Liver (tissue), 8 donors: ENCODE measurements at regions not wholly inside any gene's neighbourhood (a gene's known extent, or its start where the extent isn't known, plus 50 kb on each side); places are given as distances from the start of the nearest gene placed in this dataset.

ENCODE experiments used
- DNase-seq: peaks from one replicate; pipeline ENCODE4 v3.0.0-alpha.2; 2017; ENCODE audit warnings: low spot score
- H3K27ac ChIP-seq, 2 donors: one replicate each; pipeline ENCODE4 v1.7.0; 2013; ENCODE audit warnings: inconsistent platforms in 2 of 2, low read length in 2 of 2, control low read depth in 1 of 2, low read depth in 1 of 2, mild to moderate bottlenecking in 1 of 2
- H3K27me3 ChIP-seq, 4 donors: one replicate each; pipeline versions ENCODE4 v1.6.1 to v1.7.0; 2013; ENCODE audit warnings: low read length in 3 of 4, inconsistent platforms in 1 of 4, mild to moderate bottlenecking in 1 of 4, moderate library complexity in 1 of 4; ENCODE audit not compliant: control insufficient read depth in 4 of 4, insufficient read depth in 4 of 4
- H3K36me3 ChIP-seq, 4 donors: one replicate each; pipeline versions ENCODE4 v1.6.1 to v1.7.0; 2013; ENCODE audit warnings: low read length in 3 of 4, mild to moderate bottlenecking in 3 of 4, low read depth in 1 of 4, moderate library complexity in 1 of 4; ENCODE audit not compliant: control insufficient read depth in 4 of 4, insufficient read depth in 3 of 4
- H3K4me1 ChIP-seq, 4 donors: one replicate each; pipeline versions ENCODE4 v1.6.1 to v1.7.0; 2013; ENCODE audit warnings: low read length in 3 of 4, mild to moderate bottlenecking in 3 of 4, moderate library complexity in 1 of 4; ENCODE audit not compliant: control insufficient read depth in 4 of 4, insufficient read depth in 4 of 4
- H3K4me3 ChIP-seq, 3 donors: one replicate each; pipeline versions ENCODE4 v1.6.1 to v1.7.0; 2013; ENCODE audit warnings: low read length in 3 of 3, control low read depth in 1 of 3, low read depth in 1 of 3, mild to moderate bottlenecking in 1 of 3
- H3K9ac ChIP-seq, 2 donors: one replicate each; pipeline ENCODE4 v1.7.0; 2013; ENCODE audit warnings: low read length in 2 of 2, mild to moderate bottlenecking in 2 of 2, moderate library complexity in 2 of 2, control low read depth in 1 of 2, low read depth in 1 of 2
- H3K9me3 ChIP-seq, 4 donors: one replicate each; pipeline versions ENCODE4 v1.6.1 to v1.7.0; 2013; ENCODE audit warnings: low read length in 3 of 4; ENCODE audit not compliant: control insufficient read depth in 4 of 4
- ATF3 ChIP-seq: IDR thresholded peaks from 2 replicates; pipeline ENCODE4 v1.6.1; 2016; ENCODE audit warnings: antibody characterized with exemption
- CTCF ChIP-seq: fragments of 150-350 bp; IDR thresholded peaks from 2 replicates; pipeline ENCODE4 v1.5.1; 2017; ENCODE audit warnings: improper control_type of control experiment, low read depth, low read length; ENCODE audit not compliant: missing input control
- EGR1 ChIP-seq, 2 donors: IDR thresholded peaks; 2 replicates each; pipeline ENCODE4 v1.6.1; 2016 to 2018; ENCODE audit warnings: antibody characterized with exemption in 2 of 2, low read depth in 2 of 2
- FOXA1 ChIP-seq: IDR thresholded peaks from 2 replicates; pipeline ENCODE4 v1.6.1; 2016; ENCODE audit warnings: antibody characterized with exemption
- FOXA2 ChIP-seq: IDR thresholded peaks from 2 replicates; pipeline ENCODE4 v1.6.1; 2016; ENCODE audit warnings: antibody characterized with exemption
- HNF4A ChIP-seq, 2 donors: conservative IDR thresholded peaks; 2 replicates each; pipeline ENCODE4 v1.6.1; 2016; ENCODE audit warnings: antibody characterized with exemption in 2 of 2, mild to moderate bottlenecking in 2 of 2
- HNF4G ChIP-seq: IDR thresholded peaks from 2 replicates; pipeline ENCODE4 v1.6.1; 2016; ENCODE audit warnings: antibody characterized with exemption
- JUND ChIP-seq, 2 donors: IDR thresholded peaks; 2 replicates each; pipeline ENCODE4 v1.6.1; 2016; ENCODE audit warnings: antibody characterized with exemption in 2 of 2
- MAX ChIP-seq: IDR thresholded peaks from 2 replicates; pipeline ENCODE4 v1.6.1; 2016; ENCODE audit warnings: antibody characterized with exemption
- NR2F2 ChIP-seq: IDR thresholded peaks from 2 replicates; pipeline ENCODE4 v1.6.1; 2016; ENCODE audit warnings: antibody characterized with exemption
- RAD21 ChIP-seq, 2 donors: IDR thresholded peaks; 2 replicates each; pipeline ENCODE4 v1.6.1; 2016; ENCODE audit warnings: antibody characterized with exemption in 2 of 2, mild to moderate bottlenecking in 2 of 2
- REST ChIP-seq: IDR thresholded peaks from 2 replicates; pipeline ENCODE4 v1.6.1; 2016; ENCODE audit warnings: antibody characterized with exemption, mild to moderate bottlenecking
- RXRA ChIP-seq, 2 donors: IDR thresholded peaks; 2 replicates each; pipeline ENCODE4 v1.6.1; 2017 to 2018; ENCODE audit warnings: antibody characterized with exemption in 2 of 2, mild to moderate bottlenecking in 1 of 2
- SP1 ChIP-seq: IDR thresholded peaks from 2 replicates; pipeline ENCODE4 v1.6.1; 2018; ENCODE audit warnings: antibody characterized with exemption, mild to moderate bottlenecking
- TAF1 ChIP-seq: conservative IDR thresholded peaks from 2 replicates; pipeline ENCODE4 v1.6.1; 2016; ENCODE audit warnings: antibody characterized with exemption, mild to moderate bottlenecking
- YY1 ChIP-seq: IDR thresholded peaks from 2 replicates; pipeline ENCODE4 v1.6.1; 2016; ENCODE audit warnings: antibody characterized with exemption, mild to moderate bottlenecking
- ZBTB33 ChIP-seq: IDR thresholded peaks from 2 replicates; pipeline ENCODE4 v1.6.1; 2016; ENCODE audit warnings: antibody characterized with exemption
- WGBS: extraction: QIAGEN DNeasy Blood & Tissue Kit; methylation state at CpG from one replicate; pipeline ENCODE4 v1.1.7; 2013; 5-methylcytosine and 5-hydroxymethylcytosine counted together
- donor health status: healthy.
- donor health status: healthy.
- donor health status: healthy.
- donor health status: healthy.
- donor health status: healthy.

- no peak overlapping the region for H3K9ac ChIP-seq
- no peaks in the 10 kb centered on the region for H3K36me3 ChIP-seq
- no peaks in the 10 kb centered on the region for H3K9me3 ChIP-seq
- 68% methylated on average over 5 of the region's 5 CpGs for WGBS
- H3K27me3 ChIP-seq = no peaks in the 10 kb centered on the region
- H3K4me1 ChIP-seq = no peaks in the 10 kb centered on the region
- H3K27ac ChIP-seq = no peak overlapping the region
- TF ChIP-seq RAD21 (IDR thresholded peaks at IDR 0.05) = no peak
- peak in 1 of 2 donors; percentile 5 for TF ChIP-seq RXRA (IDR thresholded peaks at IDR 0.05)
- TF ChIP-seq NR2F2 = peak; percentile 46
- DNase-seq = no peak
- H3K4me3 ChIP-seq = no peak overlapping the region
Measured at GRCh38 chr10:33460505-33461294, 126.2 kb upstream of the NRP1 start.

GRCh38 chr10:33459602-33460001, 125.1 kb upstream of the NRP1 start:
- no peaks in the 10 kb centered on the region for H3K9me3 ChIP-seq
- H3K9ac ChIP-seq = no peak overlapping the region
- no peaks in the 10 kb centered on the region for H3K27me3 ChIP-seq
- H3K27ac ChIP-seq = no peak overlapping the region
- no peak for DNase-seq
- WGBS = 92% methylated on average over 5 of the region's 5 CpGs
- no peak for TF ChIP-seq HNF4G
- TF ChIP-seq NR2F2 = no peak
- no peak for TF ChIP-seq JUND (IDR thresholded peaks at IDR 0.05)
- TF ChIP-seq EGR1 (IDR thresholded peaks at IDR 0.05; ENCODE audit: low read depth in 2 of 2) = no peak
- no peak for TF ChIP-seq MAX
- TF ChIP-seq FOXA2 = no peak
- no peak for TF ChIP-seq CTCF
- no peak for TF ChIP-seq REST
- H3K36me3 ChIP-seq = no peaks in the 10 kb centered on the region
- H3K4me3 ChIP-seq = no peak overlapping the region
- H3K4me1 ChIP-seq = no peaks in the 10 kb centered on the region

- H3K27me3 ChIP-seq = no peaks in the 10 kb centered on the region
- TF ChIP-seq HNF4G (peak; percentile 37), FOXA1 (no peak), HNF4A (conservative IDR thresholded peaks at IDR 0.05) (peak; percentile 75 to 78), YY1 (no peak), JUND (IDR thresholded peaks at IDR 0.05) (no peak), RXRA (IDR thresholded peaks at IDR 0.05) (no peak), ATF3 (no peak), FOXA2 (no peak), NR2F2 (no peak), RAD21 (IDR thresholded peaks at IDR 0.05) (peak in 1 of 2 donors; percentile 27), EGR1 (IDR thresholded peaks at IDR 0.05; ENCODE audit: low read depth in 2 of 2) (no peak), ZBTB33 (no peak), MAX (no peak), TAF1 (no peak), SP1 (no peak)
- H3K9me3 ChIP-seq = peaks cover 0 to 2% (median 0%) of the 10 kb centered on the region in 4 donors
- H3K9ac ChIP-seq = no peak overlapping the region
- DNase-seq = no peak
- H3K4me1 ChIP-seq = no peaks in the 10 kb centered on the region
- no peak overlapping the region for H3K4me3 ChIP-seq
- 54% methylated on average over 2 of the region's 2 CpGs for WGBS
- no peaks in the 10 kb centered on the region for H3K36me3 ChIP-seq
- H3K27ac ChIP-seq = no peak overlapping the region
Measured at GRCh38 chr10:33455029-33455428, 120.6 kb upstream of the NRP1 start.
